K562 (cell line): ENCODE measurements at regions not wholly inside any gene's neighbourhood (a gene's known extent, or its start where the extent isn't known, plus 50 kb on each side); places are given as distances from the start of the nearest gene placed in this dataset.

Source experiments
- BHLHE40 ChIP-seq: IDR thresholded peaks from 2 replicates; pipeline ENCODE4 v1.6.1; 2011; ENCODE audit warnings: low read length, improper control_type of control experiment
- CBX1 ChIP-seq: sonication (generic); IDR thresholded peaks from 2 replicates; pipeline ENCODE4 v1.6.1; 2016; ENCODE audit warnings: antibody characterized with exemption, low read depth, mild to moderate bottlenecking
- CREB3 ChIP-seq: fragments of 450-650 bp; conservative IDR thresholded peaks from 2 replicates; pipeline ENCODE4 v1.6.1; 2016; ENCODE audit warnings: missing genetic modification characterization, low read depth, mild to moderate bottlenecking, missing compliant biosample characterization, moderate library complexity
- E2F5 ChIP-seq: sonication (generic); formaldehyde crosslinking; IDR thresholded peaks from 2 replicates; pipeline ENCODE4 v1.8.0; 2022; ENCODE audit warnings: mild to moderate bottlenecking, missing genetic modification reagents
- IFI16 ChIP-seq: fragments of 250-450 bp; sonication (Bioruptor Pico); IDR thresholded peaks from 2 replicates; pipeline ENCODE4 v2.1.2; 2022; ENCODE audit warnings: mild to moderate bottlenecking, inconsistent platforms
- JUND ChIP-seq, 2 experiments: IDR thresholded peaks; 2 replicates in 1 of 2; 3 replicates in 1 of 2; pipeline ENCODE4 v1.6.1; 2011; ENCODE audit warnings: borderline replicate concordance in 2 of 2, low read depth in 2 of 2, low read length in 2 of 2, improper control_type of control experiment in 1 of 2, missing biosample characterization in 1 of 2, missing genetic modification characterization in 1 of 2, missing genetic modification reagents in 1 of 2
- KDM5B ChIP-seq: fragments of 200-600 bp; sonication (generic); IDR thresholded peaks from 2 replicates; pipeline ENCODE4 v1.6.1; 2012; ENCODE audit warnings: low read depth, mild to moderate bottlenecking, moderate library complexity, low read length, control low read depth, inconsistent platforms; ENCODE audit not compliant: insufficient replicate concordance
- MAZ ChIP-seq, 2 experiments: fragments of 450-650 bp in 1 of 2; sonication (generic) in 1 of 2; formaldehyde crosslinking; IDR thresholded peaks in 1 of 2; conservative IDR thresholded peaks in 1 of 2; 2 replicates each; pipeline versions ENCODE4 v1.4.0 to v1.5.0; 2020; ENCODE audit warnings: mild to moderate bottlenecking in 1 of 2, missing genetic modification reagents in 1 of 2
- SRF ChIP-seq, 2 experiments: fragments of 250-450, 450-650 bp in 1 of 2; sonication (Bioruptor Pico) in 1 of 2; sonication (generic) in 1 of 2; formaldehyde crosslinking; IDR thresholded peaks; 2 replicates each; pipeline versions ENCODE4 v1.5.0 to v1.5.1; 2020 to 2022; ENCODE audit warnings: mild to moderate bottlenecking in 1 of 2, missing genetic modification reagents in 1 of 2
- TCF7L2 ChIP-seq: fragments of 150-350 bp; IDR thresholded peaks from 2 replicates; pipeline ENCODE4 v1.6.1; 2016; ENCODE audit warnings: low read depth, mild to moderate bottlenecking, low read length, moderate library complexity
- ZNF395 ChIP-seq: fragments of 200-800 bp; sonication (Bioruptor generic); IDR thresholded peaks from 2 replicates; pipeline ENCODE4 v1.6.1; 2017; ENCODE audit warnings: missing genetic modification characterization, missing compliant biosample characterization

DNA sequence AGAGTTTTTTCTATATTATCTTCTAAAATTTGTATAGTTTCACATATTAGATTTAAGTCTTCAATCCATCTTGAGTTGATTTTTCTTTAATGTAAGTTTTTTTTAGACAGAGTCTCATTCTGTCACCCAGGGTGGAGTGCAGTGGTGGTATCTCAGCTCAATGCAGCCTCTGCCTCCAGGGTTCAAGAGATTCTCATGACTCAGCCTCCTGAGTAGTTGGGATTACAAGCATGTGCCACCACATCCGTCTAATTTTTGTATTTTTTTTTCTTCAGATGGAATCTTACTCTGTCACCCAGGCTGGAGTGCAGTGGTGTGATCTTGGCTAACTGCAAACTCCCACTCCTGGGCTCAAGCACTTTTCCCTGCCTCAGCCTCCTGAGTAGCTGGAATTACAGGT is 143.4 kb upstream of the ZNF92 start:
- TF ChIP-seq KDM5B (no peak), ZNF395 (CRISPR knock-in tag) (no peak), SRF (CRISPR knock-in tag; IDR thresholded peaks at IDR 0.05) (no peak), TCF7L2 (no peak), CBX1 (no peak), IFI16 (CRISPR knock-in tag) (no peak), BHLHE40 (no peak), JUND (IDR thresholded peaks at IDR 0.05; ENCODE audit: borderline replicate concordance, low read depth, low read length) (no peak), JUND (tag; IDR thresholded peaks at IDR 0.05; ENCODE audit: borderline replicate concordance, low read depth, low read length) (no peak), MAZ (CRISPR knock-in tag; conservative IDR thresholded peaks at IDR 0.05 in 1 of 2, IDR thresholded peaks at IDR 0.05 in 1 of 2) (no peak), E2F5 (no peak), CREB3 (tag) (no peak)
